Activated T-cell treated with anti-CD3 and anti-CD28 coated beads, Interleukin-2, amount 50 U/mL, for 48 hours (primary cell): ENCODE measurements at regions not wholly inside any gene's neighbourhood (a gene's known extent, or its start where the extent isn't known, plus 50 kb on each side); places are given as distances from the start of the nearest gene placed in this dataset.
"Not testable (repeated sequence)": the region's sequence is repeated elsewhere in the genome, so short reads cannot be mapped to it uniquely, and the experiment has no call there.

ENCODE experiments used
- DNase-seq, 2 experiments: peaks; one replicate each; pipeline ENCODE4 v3.0.0-alpha.2; 2020

DNA sequence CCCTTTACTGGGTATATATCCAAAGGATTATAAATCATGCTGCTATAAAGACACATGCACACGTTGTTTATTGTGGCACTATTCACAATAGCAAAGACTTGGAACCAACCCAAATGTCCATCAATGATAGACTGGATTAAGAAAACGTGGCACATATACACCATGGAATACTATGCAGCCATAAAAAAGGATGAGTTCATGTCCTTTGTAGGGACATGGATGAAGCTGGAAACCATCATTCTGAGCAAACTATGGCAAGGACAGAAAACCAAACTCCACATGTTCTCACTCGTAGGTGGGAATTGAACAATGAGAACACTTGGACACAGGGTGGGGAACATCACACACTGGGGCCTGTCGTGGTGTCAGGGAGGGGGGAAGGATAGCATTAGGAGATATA lies 59.2 kb downstream of the CXorf49B start:
- DNase-seq, result not testable (repeated sequence)

DNA sequence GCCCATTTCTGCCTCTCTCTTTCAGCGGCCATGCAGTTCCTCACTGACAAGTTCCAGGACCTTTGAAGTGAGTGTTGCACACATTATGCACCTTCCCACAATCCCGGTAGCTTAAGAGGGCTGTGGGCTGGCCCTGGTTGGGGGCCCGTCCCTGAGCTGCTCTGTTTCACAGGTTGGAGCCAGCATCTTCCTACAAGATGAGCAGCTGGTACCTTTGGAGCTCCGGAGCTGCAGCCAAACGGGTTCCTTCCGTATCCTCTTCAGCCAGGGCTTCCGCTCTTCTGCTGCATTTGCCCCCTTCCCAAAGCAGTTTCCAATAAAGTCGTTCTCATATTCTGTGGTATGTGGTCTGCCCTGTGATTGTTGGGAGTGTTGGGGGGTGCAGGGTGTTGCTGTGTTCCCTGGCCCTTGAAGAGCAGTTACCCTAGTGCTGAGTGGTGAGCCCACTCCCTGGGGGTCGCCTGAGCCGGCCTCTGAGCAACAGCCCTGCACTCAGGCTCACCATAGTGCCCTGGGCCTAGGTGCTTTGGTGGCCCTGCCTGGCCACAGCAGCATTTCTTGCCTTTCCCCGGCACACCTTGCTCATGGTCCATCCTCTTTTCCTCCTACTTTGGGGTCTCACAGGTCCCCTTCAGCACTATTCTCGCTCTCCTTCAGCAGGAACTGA lies 60.4 kb downstream of the CXorf49B start:
- DNase-seq, result no peak

DNA sequence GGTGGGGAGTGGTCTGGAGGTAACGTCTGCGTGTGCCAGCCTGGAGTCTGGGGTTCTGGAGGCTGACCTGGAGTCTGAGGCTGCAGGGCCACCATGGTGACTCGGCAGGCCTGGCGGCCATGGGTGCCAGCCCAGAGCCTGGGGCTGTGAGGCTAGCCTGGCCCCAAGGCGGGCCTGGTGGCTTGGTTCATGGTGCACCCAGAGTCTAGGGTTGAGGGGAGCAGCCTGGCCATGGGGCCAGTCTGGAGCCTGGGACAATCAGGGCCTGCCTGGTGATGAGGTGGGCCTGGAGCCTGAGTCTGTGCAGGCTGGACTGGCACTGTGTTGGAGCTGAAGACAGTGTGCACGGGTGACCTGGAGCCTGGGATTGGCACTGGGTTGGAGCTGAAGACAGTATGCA lies 64.9 kb downstream of the CXorf49B start:
- no peak for DNase-seq

DNA sequence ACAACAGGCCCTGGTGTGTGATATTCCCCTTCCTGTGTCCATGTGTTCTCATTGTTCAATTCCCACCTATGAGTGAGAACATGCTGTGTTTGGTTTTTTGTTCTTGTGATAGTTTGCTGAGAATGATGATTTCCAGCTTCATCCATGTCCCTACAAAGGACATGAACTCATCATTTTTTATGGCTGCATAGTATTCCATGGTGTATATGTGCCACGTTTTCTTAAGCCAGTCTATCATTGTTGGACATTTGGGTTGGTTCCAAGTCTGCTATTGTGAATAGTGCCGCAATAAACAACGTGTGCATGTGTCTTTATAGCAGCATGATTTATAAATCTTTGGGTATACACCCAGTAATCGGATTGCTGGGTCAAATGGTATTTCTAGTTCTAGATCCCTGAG lies 72.6 kb upstream of the NHSL2 start:
- not testable (repeated sequence) for DNase-seq

DNA sequence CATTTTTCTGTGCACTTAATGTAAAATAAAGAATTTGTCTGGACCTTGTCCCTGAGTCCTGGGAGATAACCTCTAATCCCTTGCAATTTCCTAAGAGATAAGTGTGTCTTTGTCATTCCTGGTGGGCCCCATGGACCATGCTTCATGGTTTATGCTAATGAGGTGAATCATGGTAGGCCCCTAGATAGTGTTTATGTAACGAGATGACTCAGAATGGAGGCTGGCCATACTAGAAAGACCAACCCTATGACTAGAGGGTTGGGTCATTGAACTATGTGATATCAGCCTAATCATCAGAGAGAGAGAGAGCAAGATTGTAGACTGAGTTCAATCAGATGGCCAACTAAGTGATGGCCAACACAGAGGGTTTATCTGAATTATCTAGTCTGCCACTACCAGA lies 64.2 kb upstream of the NHSL2 start:
- DNase-seq, result no peak

DNA sequence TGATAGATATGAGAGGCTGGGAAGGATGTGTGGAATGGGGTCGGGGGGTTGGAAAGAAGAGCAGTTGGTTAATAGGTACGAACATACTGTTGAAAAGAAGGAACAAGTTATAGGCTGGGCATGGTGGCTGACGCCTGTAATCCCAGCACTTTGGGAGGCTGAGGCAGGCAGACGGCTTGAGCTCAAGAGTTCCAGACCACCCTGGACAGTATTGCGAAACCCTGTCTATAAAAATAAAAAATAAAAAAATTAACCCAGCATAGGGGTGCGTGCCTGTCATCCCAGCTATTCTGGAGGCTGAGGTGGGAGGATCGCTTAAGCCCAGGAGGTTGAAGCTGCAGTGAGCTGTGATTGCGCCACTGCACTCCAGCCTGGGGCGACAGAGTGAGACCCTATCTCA lies 58.5 kb upstream of the NHSL2 start:
- DNase-seq, result no peak

DNA sequence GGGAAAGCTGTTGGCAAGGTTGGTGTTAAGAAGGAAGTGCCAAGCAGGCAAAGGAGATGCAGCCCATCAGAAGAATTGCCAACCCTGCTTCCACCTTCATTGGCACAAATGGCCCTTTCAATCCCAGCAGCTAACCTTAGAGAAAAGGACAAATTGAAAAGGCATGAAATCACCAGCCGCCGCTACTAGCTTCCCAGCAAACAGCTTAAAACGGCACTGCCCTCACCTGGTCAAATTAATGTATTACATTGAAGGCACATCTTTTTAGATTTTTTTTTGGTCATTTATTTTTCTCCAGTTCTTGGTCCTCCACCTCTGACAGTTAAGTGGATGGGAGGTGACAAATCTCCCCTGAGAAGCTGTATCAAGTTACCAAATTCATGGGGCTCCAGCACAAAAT lies 51.0 kb upstream of the NHSL2 start:
- peak; percentile 28 to 36 for DNase-seq
